Activated CD4-positive, alpha-beta T cell treated with anti-CD3 and anti-CD28 coated beads, Interleukin-2, amount 50 U/mL, for 16 hours (primary cell): ENCODE measurements at regions not wholly inside any gene's neighbourhood (a gene's known extent, or its start where the extent isn't known, plus 50 kb on each side); places are given as distances from the start of the nearest gene placed in this dataset.

Source experiments
- DNase-seq: peaks from one replicate; pipeline ENCODE4 v3.0.0-alpha.2; 2020

GRCh38 chr2:38448692-38449410 is 71.8 kb upstream of the ATL2 start:
- DNase-seq = no peak

- DNase-seq = no peak
Observed at GRCh38 chr2:38446906-38447561, 70.0 kb upstream of the ATL2 start.

- DNase-seq = no peak
Observed at GRCh38 chr2:38446418-38446817, 69.3 kb upstream of the ATL2 start.

GRCh38 chr2:38444247-38444646 is 67.2 kb upstream of the ATL2 start:
- no peak for DNase-seq

- no peak for DNase-seq
Observed at GRCh38 chr2:38442643-38443541, 65.8 kb upstream of the ATL2 start.

- DNase-seq = no peak
Observed at GRCh38 chr2:38441346-38441745, 64.3 kb upstream of the ATL2 start.

- DNase-seq = no peak
Observed at GRCh38 chr2:38440655-38441054, 63.6 kb upstream of the ATL2 start.

- DNase-seq = no peak
Observed at GRCh38 chr2:38439863-38440262, 62.8 kb upstream of the ATL2 start.

GRCh38 chr2:38438883-38439612 is 62.0 kb upstream of the ATL2 start:
- DNase-seq = peak; percentile 32

GRCh38 chr2:38438133-38438882 is 61.2 kb upstream of the ATL2 start:
- no peak for DNase-seq

GRCh38 chr2:38436227-38436664 is 59.2 kb upstream of the ATL2 start:
- DNase-seq = no peak

GRCh38 chr2:38435775-38436174 is 58.7 kb upstream of the ATL2 start:
- DNase-seq = no peak

GRCh38 chr2:38434595-38434994 is 57.5 kb upstream of the ATL2 start:
- DNase-seq = no peak

- DNase-seq = no peak
Observed at GRCh38 chr2:38433607-38433975, 56.5 kb upstream of the ATL2 start.

GRCh38 chr2:38432820-38433606 is 55.9 kb upstream of the ATL2 start:
- DNase-seq = no peak

GRCh38 chr2:38430597-38431207 is 53.6 kb upstream of the ATL2 start:
- no peak for DNase-seq

- no peak for DNase-seq
Observed at GRCh38 chr2:38430196-38430595, 53.1 kb upstream of the ATL2 start.

GRCh38 chr2:38427936-38428335 is 50.9 kb upstream of the ATL2 start:
- DNase-seq = no peak

GRCh38 chr2:38427054-38427453 is 50.0 kb upstream of the ATL2 start:
- no peak for DNase-seq
